Activated CD4-positive, alpha-beta T cell treated with anti-CD3 and anti-CD28 coated beads, Interleukin-2, amount 50 U/mL, for 16 hours (primary cell): ENCODE measurements at regions not wholly inside any gene's neighbourhood (a gene's known extent, or its start where the extent isn't known, plus 50 kb on each side); places are given as distances from the start of the nearest gene placed in this dataset.

Experiments used
- DNase-seq: peaks from one replicate; pipeline ENCODE4 v3.0.0-alpha.2; 2020

GRCh38 chr16:87246269-87247065, 70.7 kb downstream of the C16orf95 start:
- DNase-seq = no peak

- peak; percentile 54 for DNase-seq
Observed at GRCh38 chr16:87248714-87249113, 68.5 kb downstream of the C16orf95 start.

GRCh38 chr16:87249425-87249824, 67.8 kb downstream of the C16orf95 start:
- no peak for DNase-seq

- no peak for DNase-seq
Observed at GRCh38 chr16:87250431-87250960, 66.7 kb downstream of the C16orf95 start.

- DNase-seq = peak; percentile 49
Observed at GRCh38 chr16:87252269-87252970, 64.8 kb downstream of the C16orf95 start.
